ENCODE measurements at regions not wholly inside any gene's neighbourhood (a gene's known extent, or its start where the extent isn't known, plus 50 kb on each side); places are given as distances from the start of the nearest gene placed in this dataset.

- no peaks in the 10 kb centered on the region for H3K27me3 ChIP-seq (replicated peaks in 1 of 7)
- TF ChIP-seq POLR2A (IDR thresholded peaks at IDR 0.05): no peak
- no peaks in the 10 kb centered on the region for H3K4me1 ChIP-seq
- intact Hi-C loops (cut with DNase I; ENCODE audit: low total_unique reads): no loop called here
- no peak overlapping the region for H3K27ac ChIP-seq
- WGBS, 5 donors: 83 to 91% (median 88%) methylated on average over 1 of the region's 1 CpG
- H3K36me3 ChIP-seq: no peaks in the 10 kb centered on the region
- H3K4me3 ChIP-seq: no peak overlapping the region
- H3K9me3 ChIP-seq: no peaks in the 10 kb centered on the region
- DNase-seq: no peak
These were observed 423.7 kb downstream of the ATP23 start for GRCh38 chr12:58365087-58365390.

DNA sequence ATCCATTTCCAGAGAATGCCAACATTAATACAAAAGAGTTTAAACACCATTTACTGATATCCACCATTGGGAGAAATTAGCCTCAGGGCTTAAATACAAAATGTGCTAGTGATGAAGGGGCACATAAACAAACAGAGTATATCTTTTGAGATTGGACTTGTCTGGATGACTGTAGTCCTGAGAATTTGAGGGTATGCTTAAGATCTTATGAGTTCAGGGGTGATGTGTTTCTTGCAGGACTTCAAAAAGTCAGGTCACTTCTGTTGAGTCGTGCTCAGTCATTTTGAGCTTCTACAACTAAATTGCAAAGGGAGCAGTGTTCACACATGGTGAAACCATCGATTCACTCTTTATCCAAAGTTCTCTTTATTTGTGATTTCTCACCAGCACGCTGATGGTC is 425.7 kb downstream of the ATP23 start:
- no peaks in the 10 kb centered on the region for H3K36me3 ChIP-seq
- no peaks in the 10 kb centered on the region for H3K27me3 ChIP-seq (replicated peaks in 1 of 7)
- H3K4me1 ChIP-seq: no peaks in the 10 kb centered on the region
- H3K9me3 ChIP-seq: peaks cover 0 to 15% (median 9%) of the 10 kb centered on the region in 8 donors
- no peak overlapping the region for H3K27ac ChIP-seq
- H3K4me3 ChIP-seq: no peak overlapping the region
- WGBS, 5 donors: 74 to 87% (median 83%) methylated on average over 3 of the region's 3 CpGs
- DNase-seq: no peak
- intact Hi-C loops (cut with DNase I; ENCODE audit: low total_unique reads): no loop called here
- TF ChIP-seq POLR2AphosphoS5 (IDR thresholded peaks at IDR 0.05) (no peak), CTCF (IDR thresholded peaks at IDR 0.05 in 8 of 11, conservative IDR thresholded peaks at IDR 0.05 in 3 of 11) (no peak), POLR2A (IDR thresholded peaks at IDR 0.05) (no peak)

DNA sequence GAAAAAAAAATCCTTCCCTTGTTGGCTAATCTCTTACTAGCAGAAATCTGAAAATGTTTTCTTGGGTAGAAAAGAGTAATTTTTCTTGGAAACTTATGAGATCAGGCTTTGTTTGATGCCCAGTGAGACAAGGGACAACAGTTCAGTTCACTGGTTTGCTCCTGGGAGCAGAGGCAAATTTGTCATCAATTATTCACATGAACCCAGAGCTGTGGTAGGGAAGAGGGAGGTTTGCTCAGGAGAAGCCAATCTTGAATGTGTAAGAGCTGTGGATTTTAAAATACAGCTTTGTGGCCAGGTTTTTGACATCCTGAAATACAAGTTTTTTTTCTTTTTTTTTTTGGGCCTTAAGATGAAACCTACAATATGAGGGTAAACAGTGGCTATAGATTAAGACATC is 426.6 kb downstream of the ATP23 start:
- no peaks in the 10 kb centered on the region for H3K27me3 ChIP-seq (replicated peaks in 1 of 7)
- H3K4me3 ChIP-seq: no peak overlapping the region
- no peak overlapping the region for H3K27ac ChIP-seq
- DNase-seq: no peak
- intact Hi-C loops (cut with DNase I; ENCODE audit: low total_unique reads): no loop called here
- H3K9me3 ChIP-seq: peaks cover 0 to 18% (median 13%) of the 10 kb centered on the region in 8 donors
- no peaks in the 10 kb centered on the region for H3K4me1 ChIP-seq
- no peaks in the 10 kb centered on the region for H3K36me3 ChIP-seq
- TF ChIP-seq POLR2AphosphoS5 (IDR thresholded peaks at IDR 0.05): no peak
- TF ChIP-seq CTCF (IDR thresholded peaks at IDR 0.05 in 8 of 11, conservative IDR thresholded peaks at IDR 0.05 in 3 of 11): no peak
- TF ChIP-seq POLR2A (IDR thresholded peaks at IDR 0.05): no peak

DNA sequence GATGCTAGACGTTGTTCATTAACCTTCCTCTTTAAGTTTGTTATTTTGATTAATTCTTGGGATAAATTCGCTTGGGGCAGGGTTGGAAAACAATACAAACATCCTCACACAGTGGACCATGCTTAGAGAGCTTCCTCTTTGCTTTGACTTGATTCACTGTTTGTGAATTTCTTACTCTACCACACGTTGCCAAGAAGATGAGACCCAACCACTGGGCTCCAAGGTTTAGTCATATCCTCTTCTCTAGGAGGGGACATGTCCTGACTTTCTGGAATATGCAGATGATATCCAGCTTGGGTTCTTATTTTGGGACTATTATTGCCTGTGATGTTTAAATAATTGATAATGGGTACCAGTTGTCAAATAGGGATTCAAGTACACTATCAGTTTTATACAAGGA is 428.2 kb downstream of the ATP23 start:
- no peak for DNase-seq
- Histone ChIP-seq H3K36me3 (no peaks in the 10 kb centered on the region), H3K9me3 (peaks cover 0 to 18% (median 13%) of the 10 kb centered on the region in 8 donors), H3K27me3 (replicated peaks in 1 of 7) (no peaks in the 10 kb centered on the region), H3K4me3 (no peak overlapping the region), H3K4me1 (no peaks in the 10 kb centered on the region), H3K27ac (no peak overlapping the region)
- TF ChIP-seq POLR2A (IDR thresholded peaks at IDR 0.05) (no peak), CTCF (IDR thresholded peaks at IDR 0.05 in 8 of 11, conservative IDR thresholded peaks at IDR 0.05 in 3 of 11) (no peak), POLR2AphosphoS5 (IDR thresholded peaks at IDR 0.05) (no peak)
- 63 to 73% (median 67%) methylated on average over 3 of the region's 3 CpGs for WGBS, 5 donors
- intact Hi-C loops (cut with DNase I; ENCODE audit: low total_unique reads): no loop called here

GRCh38 chr12:58372298-58372697 is 430.9 kb downstream of the ATP23 start:
- WGBS, 5 donors: 83 to 90% (median 86%) methylated on average over 3 of the region's 3 CpGs
- Histone ChIP-seq H3K9me3 (peaks cover 0 to 18% (median 13%) of the 10 kb centered on the region in 8 donors), H3K4me3 (no peak overlapping the region), H3K27me3 (replicated peaks in 1 of 7) (no peaks in the 10 kb centered on the region), H3K36me3 (no peaks in the 10 kb centered on the region), H3K27ac (no peak overlapping the region), H3K4me1 (no peaks in the 10 kb centered on the region)
- intact Hi-C loops (cut with DNase I; ENCODE audit: low total_unique reads): no loop called here
- DNase-seq: no peak
- TF ChIP-seq POLR2A (IDR thresholded peaks at IDR 0.05): no peak

Measured in spleen (tissue), 11 donors.